IMR-90 (cell line): ENCODE measurements at regions not wholly inside any gene's neighbourhood (a gene's known extent, or its start where the extent isn't known, plus 50 kb on each side); places are given as distances from the start of the nearest gene placed in this dataset.

Experiments used
- ATAC-seq: fragments of 200-7000 bp; cut with Tn5 transposase; 2 replicates; pipeline ENCODE4 v1.9.1; 2020; ENCODE audit warnings: low read depth, mild to moderate bottlenecking, moderate library complexity
- BruUV-seq: library from RNA; stranded (reverse); fragments of 400-500 nt; replicated peaks from 2 replicates; lab custom pipeline; 2021; lab: Mats Ljungman, UMichigan
- CTCF ChIA-PET: fragments of 300-600 bp; formaldehyde crosslinking; extraction: SDS; loops from one replicate; lab custom pipeline; 2021; ENCODE audit warnings: antibody characterized with exemption; lab: Yijun Ruan, JAX
- POLR2A ChIA-PET: fragments of 300-600 bp; sonication (Branson Sonifier 250); formaldehyde crosslinking; loops from one replicate; lab custom pipeline; 2022; ENCODE audit warnings: antibody characterized with exemption; ENCODE audit not compliant: unreplicated experiment; lab: Charles Lee
- DNase-seq: peaks from one replicate; pipeline ENCODE4 v3.0.0; 2013
- H2AFZ ChIP-seq: replicated peaks from 2 replicates; pipeline ENCODE3; 2013; ENCODE audit warnings: low read length, mild to moderate bottlenecking; ENCODE audit not compliant: poor library complexity
- H2AK5ac ChIP-seq: 2 replicates; pipeline ENCODE4 v1.6.1; 2013; ENCODE audit warnings: low read depth, low read length, inconsistent platforms
- H2AK9ac ChIP-seq: replicated peaks from 2 replicates; pipeline ENCODE3; 2013; ENCODE audit warnings: mild to moderate bottlenecking, low read depth, low read length, moderate library complexity; ENCODE audit not compliant: poor library complexity
- H2BK120ac ChIP-seq: 2 replicates; pipeline ENCODE4 v1.6.1; 2013; ENCODE audit warnings: low read depth, low read length, inconsistent platforms
- H2BK15ac ChIP-seq: 3 replicates; pipeline ENCODE4 v1.6.1; 2013; ENCODE audit warnings: low read depth, low read length, inconsistent platforms
- H2BK20ac ChIP-seq: 2 replicates; pipeline ENCODE4 v1.6.1; 2013; ENCODE audit warnings: low read depth, mild to moderate bottlenecking, inconsistent platforms, low read length, moderate library complexity
- H2BK5ac ChIP-seq: 2 replicates; pipeline ENCODE4 v1.6.1; 2013; ENCODE audit warnings: mild to moderate bottlenecking, low read depth, low read length, inconsistent platforms; ENCODE audit not compliant: poor library complexity, severe bottlenecking
- H3K14ac ChIP-seq: replicated peaks from 2 replicates; pipeline ENCODE4 v1.6.1; 2013; ENCODE audit warnings: low read depth, low read length, inconsistent platforms
- H3K18ac ChIP-seq: 2 replicates; pipeline ENCODE4 v1.6.1; 2013; ENCODE audit warnings: low read depth, low read length, control low read depth
- H3K23ac ChIP-seq: 2 replicates; pipeline ENCODE4 v1.6.1; 2013; ENCODE audit warnings: low read depth, low read length, inconsistent platforms
- H3K27ac ChIP-seq: 2 replicates; pipeline ENCODE4 v1.5.1; 2013; ENCODE audit warnings: mild to moderate bottlenecking, control low read depth, low read length; ENCODE audit not compliant: insufficient read depth
- H3K27me3 ChIP-seq: 2 replicates; pipeline ENCODE4 v1.6.1; 2013; ENCODE audit warnings: low read length; ENCODE audit not compliant: control insufficient read depth, insufficient read depth
- H3K36me3 ChIP-seq: 2 replicates; pipeline ENCODE4 v1.6.1; 2013; ENCODE audit warnings: low read length, mixed read lengths; ENCODE audit not compliant: control insufficient read depth, insufficient read depth
- H3K4ac ChIP-seq: 2 replicates; pipeline ENCODE4 v1.6.1; 2013; ENCODE audit warnings: low read depth, low read length, inconsistent platforms
- H3K4me1 ChIP-seq: 2 replicates; pipeline ENCODE4 v1.6.1; 2013; ENCODE audit warnings: low read length, mixed read lengths; ENCODE audit not compliant: control insufficient read depth, insufficient read depth
- H3K4me2 ChIP-seq: 2 replicates; pipeline ENCODE4 v1.6.1; 2013; ENCODE audit warnings: low read depth, mild to moderate bottlenecking, control low read depth, low read length, moderate library complexity
- H3K4me3 ChIP-seq: 2 replicates; pipeline ENCODE4 v1.5.1; 2013; ENCODE audit warnings: low read depth, mild to moderate bottlenecking, control low read depth, low read length, moderate library complexity; ENCODE audit not compliant: insufficient read depth
- H3K56ac ChIP-seq: 2 replicates; pipeline ENCODE4 v1.6.1; 2013; ENCODE audit warnings: low read length, inconsistent platforms; ENCODE audit not compliant: insufficient read depth; ENCODE audit errors: extremely low read depth
- H3K79me1 ChIP-seq, 2 experiments: 2 replicates each; pipeline ENCODE4 v1.6.1; 2013; ENCODE audit warnings: low read length in 2 of 2, inconsistent platforms in 1 of 2, low read depth in 1 of 2
- H3K9ac ChIP-seq: 2 replicates; pipeline ENCODE4 v1.6.1; 2013; ENCODE audit warnings: low read depth, low read length, control low read depth
- H3K9me1 ChIP-seq: 2 replicates; pipeline ENCODE4 v1.6.1; 2013; ENCODE audit warnings: low read length, inconsistent platforms; ENCODE audit not compliant: insufficient read depth
- H3K9me3 ChIP-seq: 2 replicates; pipeline ENCODE4 v1.6.1; 2013; ENCODE audit warnings: low read length; ENCODE audit not compliant: control insufficient read depth, insufficient read depth
- H4K20me1 ChIP-seq: 2 replicates; pipeline ENCODE4 v1.6.1; 2013; ENCODE audit warnings: low read length, inconsistent platforms; ENCODE audit not compliant: insufficient read depth
- H4K5ac ChIP-seq: 2 replicates; pipeline ENCODE4 v1.6.1; 2013; ENCODE audit warnings: mild to moderate bottlenecking, low read depth, low read length, control low read depth
- H4K8ac ChIP-seq, 2 experiments: 2 replicates each; pipeline ENCODE4 v1.6.1; 2013; ENCODE audit warnings: low read depth in 2 of 2, low read length in 2 of 2, control low read depth in 1 of 2, inconsistent platforms in 1 of 2
- H4K91ac ChIP-seq: 2 replicates; pipeline ENCODE4 v1.6.1; 2013; ENCODE audit warnings: low read depth, low read length, inconsistent platforms; ENCODE audit not compliant: insufficient read depth
- BHLHE40 ChIP-seq: fragments of 150-350 bp; IDR thresholded peaks from 2 replicates; pipeline ENCODE4 v1.6.1; 2016; ENCODE audit warnings: mild to moderate bottlenecking, low read depth, low read length
- CEBPB ChIP-seq: IDR thresholded peaks from 2 replicates; pipeline ENCODE4 v1.6.1; 2012; ENCODE audit warnings: low read depth, low read length, improper control_type of control experiment
- CHD1 ChIP-seq: IDR thresholded peaks from 2 replicates; pipeline ENCODE4 v1.6.1; 2012; ENCODE audit warnings: low read depth, low read length, improper control_type of control experiment
- ELK1 ChIP-seq: fragments of 150-350 bp; IDR thresholded peaks from 2 replicates; pipeline ENCODE4 v1.6.1; 2016; ENCODE audit warnings: low read depth, mild to moderate bottlenecking, low read length, moderate library complexity, borderline replicate concordance
- FOS ChIP-seq: fragments of 150-350 bp; IDR thresholded peaks from 2 replicates; pipeline ENCODE4 v1.6.1; 2016; ENCODE audit warnings: low read depth, low read length
- MAFK ChIP-seq: IDR thresholded peaks from 2 replicates; pipeline ENCODE4 v1.6.1; 2012; ENCODE audit warnings: low read depth, low read length, improper control_type of control experiment
- MAZ ChIP-seq: IDR thresholded peaks from 2 replicates; pipeline ENCODE4 v1.6.1; 2012; ENCODE audit warnings: low read depth, mild to moderate bottlenecking, low read length, improper control_type of control experiment, moderate library complexity, borderline replicate concordance
- MXI1 ChIP-seq: IDR thresholded peaks from 2 replicates; pipeline ENCODE4 v1.6.1; 2012; ENCODE audit warnings: low read depth, mild to moderate bottlenecking, low read length, moderate library complexity, borderline replicate concordance
- NFE2L2 ChIP-seq: fragments of 150-350 bp; IDR thresholded peaks from 2 replicates; pipeline ENCODE4 v1.6.1; 2016; ENCODE audit warnings: low read depth, mild to moderate bottlenecking, low read length
- POLR2A ChIP-seq: IDR thresholded peaks from 2 replicates; pipeline ENCODE4 v1.6.1; 2012; ENCODE audit warnings: mild to moderate bottlenecking, low read depth, low read length
- RAD21 ChIP-seq: IDR thresholded peaks from 2 replicates; pipeline ENCODE4 v1.6.1; 2012; ENCODE audit warnings: low read length, improper control_type of control experiment
- RFX5 ChIP-seq: IDR thresholded peaks from 2 replicates; pipeline ENCODE4 v1.8.0; 2012; ENCODE audit warnings: low read depth, mild to moderate bottlenecking, low read length, moderate library complexity
- SMC3 ChIP-seq: fragments of 150-350 bp; IDR thresholded peaks from 2 replicates; pipeline ENCODE4 v1.6.1; 2016; ENCODE audit warnings: low read depth, mild to moderate bottlenecking, antibody characterized with exemption, low read length, moderate library complexity
- WGBS, 2 experiments: methylation state at CpG; one replicate each; pipeline versions ENCODE4 v1.1.5 to v1.1.7; 2013; ENCODE audit warnings: missing lambda C conversion rate in 2 of 2; ENCODE audit not compliant: insufficient read length in 1 of 2; ENCODE audit errors: extremely low coverage in 2 of 2; 5-methylcytosine and 5-hydroxymethylcytosine counted together
- dilution Hi-C: fragments of 300-500 bp; cut with HindIII; formaldehyde crosslinking; loops from one replicate; pipeline ENCODE4 v1.14.3; 2018; ENCODE audit warnings: low sequenced_read_pairs; ENCODE audit not compliant: unreplicated experiment
- in situ Hi-C: fragments of 300-500 bp; cut with MboI; formaldehyde crosslinking; loops from 3 replicates; pipeline ENCODE4 v1.14.3; 2019; ENCODE audit warnings: low sequenced_read_pairs, inconsistent platforms, mixed read lengths
- intact Hi-C: fragments of 100-400 bp; cut with micrococcal nuclease; formaldehyde crosslinking; loops from 2 replicates; pipeline ENCODE4 v1.10.0; 2022
- TF ChIP-seq, protein P1 (sequence below): conservative IDR thresholded peaks from 2 replicates; pipeline ENCODE4 v1.5.1; 2012; ENCODE audit warnings: mild to moderate bottlenecking, low read depth, low read length, improper control_type of control experiment
- TF ChIP-seq, protein P2 (sequence below): fragments of 150-350 bp; IDR thresholded peaks from 2 replicates; pipeline ENCODE4 v1.6.1; 2017; ENCODE audit warnings: mild to moderate bottlenecking, antibody characterized with exemption, low read length, low read depth

GRCh38 chr6:30804333-30804732 lies 60.0 kb upstream of the IER3 start:
- POLR2A ChIA-PET: no interaction called here
- no CpG with 5 or more reads among the region's 1 CpG for WGBS, 2 experiments

More at GRCh38 chr6:30804333-30804732, 60.0 kb upstream of the IER3 start:
- Histone ChIP-seq H3K23ac (no peak overlapping the region), H4K5ac (no peak overlapping the region), H3K56ac (no peak overlapping the region), H3K9me1 (0 out of 2 replicates have a peak, but pooled peaks cover 3% of the 10 kb centered on the region), H3K4me2 (no peak overlapping the region), H3K4me1 (peaks cover 4% of the 10 kb centered on the region; the same call in 1 of the 2 replicates), H4K20me1 (no peaks in the 10 kb centered on the region), H3K27me3 (no peaks in the 10 kb centered on the region), H3K18ac (no peak overlapping the region), H3K14ac (no peak overlapping the region), H2BK120ac (no peak overlapping the region), H3K4ac (no peak overlapping the region), H2AFZ (no peak overlapping the region), H2BK15ac (no peak overlapping the region), H3K4me3 (no peak overlapping the region), H3K36me3 (no peaks in the 10 kb centered on the region), H2AK9ac (no peak overlapping the region), H2AK5ac (0 out of 2 replicates have a peak overlapping the region, but pooled peaks have one; percentile 1), H2BK20ac (no peak overlapping the region), H3K9me3 (no peaks in the 10 kb centered on the region), H3K27ac (no peak overlapping the region), H4K91ac (no peak overlapping the region), H3K79me1 (no peaks in the 10 kb centered on the region), H2BK5ac (no peak overlapping the region), H3K9ac (no peak overlapping the region), H4K8ac (no peak overlapping the region)
- no TSS peak for BruUV-seq
- intact Hi-C loops: no loop called here
- TF ChIP-seq MAFK: no peak
- no peak for TF ChIP-seq BHLHE40
- no peak for TF ChIP-seq CEBPB
- no peak for TF ChIP-seq ELK1
- TF ChIP-seq CHD1: no peak
- no peak for TF ChIP-seq MAZ
- no peak for TF ChIP-seq POLR2A
- TF ChIP-seq NFE2L2: no peak
- TF ChIP-seq, protein P1, sequence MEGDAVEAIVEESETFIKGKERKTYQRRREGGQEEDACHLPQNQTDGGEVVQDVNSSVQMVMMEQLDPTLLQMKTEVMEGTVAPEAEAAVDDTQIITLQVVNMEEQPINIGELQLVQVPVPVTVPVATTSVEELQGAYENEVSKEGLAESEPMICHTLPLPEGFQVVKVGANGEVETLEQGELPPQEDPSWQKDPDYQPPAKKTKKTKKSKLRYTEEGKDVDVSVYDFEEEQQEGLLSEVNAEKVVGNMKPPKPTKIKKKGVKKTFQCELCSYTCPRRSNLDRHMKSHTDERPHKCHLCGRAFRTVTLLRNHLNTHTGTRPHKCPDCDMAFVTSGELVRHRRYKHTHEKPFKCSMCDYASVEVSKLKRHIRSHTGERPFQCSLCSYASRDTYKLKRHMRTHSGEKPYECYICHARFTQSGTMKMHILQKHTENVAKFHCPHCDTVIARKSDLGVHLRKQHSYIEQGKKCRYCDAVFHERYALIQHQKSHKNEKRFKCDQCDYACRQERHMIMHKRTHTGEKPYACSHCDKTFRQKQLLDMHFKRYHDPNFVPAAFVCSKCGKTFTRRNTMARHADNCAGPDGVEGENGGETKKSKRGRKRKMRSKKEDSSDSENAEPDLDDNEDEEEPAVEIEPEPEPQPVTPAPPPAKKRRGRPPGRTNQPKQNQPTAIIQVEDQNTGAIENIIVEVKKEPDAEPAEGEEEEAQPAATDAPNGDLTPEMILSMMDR: no peak
- TF ChIP-seq, protein P2, sequence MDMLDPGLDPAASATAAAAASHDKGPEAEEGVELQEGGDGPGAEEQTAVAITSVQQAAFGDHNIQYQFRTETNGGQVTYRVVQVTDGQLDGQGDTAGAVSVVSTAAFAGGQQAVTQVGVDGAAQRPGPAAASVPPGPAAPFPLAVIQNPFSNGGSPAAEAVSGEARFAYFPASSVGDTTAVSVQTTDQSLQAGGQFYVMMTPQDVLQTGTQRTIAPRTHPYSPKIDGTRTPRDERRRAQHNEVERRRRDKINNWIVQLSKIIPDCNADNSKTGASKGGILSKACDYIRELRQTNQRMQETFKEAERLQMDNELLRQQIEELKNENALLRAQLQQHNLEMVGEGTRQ: no peak
- no peak for TF ChIP-seq SMC3
- TF ChIP-seq RFX5: no peak
- no peak for TF ChIP-seq MXI1
- TF ChIP-seq RAD21: no peak
- TF ChIP-seq FOS: no peak
- in situ Hi-C loops: no loop called here
- no peak for ATAC-seq
- CTCF ChIA-PET: no interaction called here
- DNase-seq: no peak
- dilution Hi-C loops: no loop called here
